ENCODE measurements at regions not wholly inside any gene's neighbourhood (a gene's known extent, or its start where the extent isn't known, plus 50 kb on each side); places are given as distances from the start of the nearest gene placed in this dataset.

DNA sequence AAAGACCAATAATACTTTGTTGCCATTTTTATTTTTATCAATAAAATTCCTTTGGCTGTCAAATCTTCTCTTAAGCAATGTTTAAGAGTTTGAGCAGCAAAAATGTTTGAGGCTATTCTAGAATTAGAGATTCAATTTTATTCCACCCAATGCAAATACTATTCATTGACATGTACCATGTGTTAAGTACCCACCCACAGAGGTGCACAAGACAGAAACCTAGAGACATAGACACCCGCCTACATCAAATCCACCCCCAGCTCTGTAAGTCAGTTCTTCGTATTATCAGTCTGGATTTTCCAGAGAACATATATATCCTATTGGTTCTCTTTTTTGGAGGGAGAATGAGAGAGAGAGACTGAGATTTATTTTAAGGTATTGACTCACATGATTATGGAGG lies 463.7 kb downstream of the EPM2A start:
- DNase-seq (no peak), ATAC-seq (ENCODE audit: low FRiP score in 2 of 2) (no peak)
- Histone ChIP-seq H3K36me3 (no peaks in the 10 kb centered on the region), H3K4me3 (no peak overlapping the region), H3K4me1 (no peaks in the 10 kb centered on the region), H3K27me3 (no peaks in the 10 kb centered on the region), H3K9me3 (no peaks in the 10 kb centered on the region), H3K27ac (no peak overlapping the region)
- WGBS, 2 donors, result 93 to 98% methylated on average over 2 of the region's 2 CpGs
- TF ChIP-seq EP300 (IDR thresholded peaks at IDR 0.05) (no peak), POLR2A (IDR thresholded peaks at IDR 0.05) (no peak), POLR2AphosphoS5 (IDR thresholded peaks at IDR 0.05) (no peak)
- TF ChIP-seq, protein P1, sequence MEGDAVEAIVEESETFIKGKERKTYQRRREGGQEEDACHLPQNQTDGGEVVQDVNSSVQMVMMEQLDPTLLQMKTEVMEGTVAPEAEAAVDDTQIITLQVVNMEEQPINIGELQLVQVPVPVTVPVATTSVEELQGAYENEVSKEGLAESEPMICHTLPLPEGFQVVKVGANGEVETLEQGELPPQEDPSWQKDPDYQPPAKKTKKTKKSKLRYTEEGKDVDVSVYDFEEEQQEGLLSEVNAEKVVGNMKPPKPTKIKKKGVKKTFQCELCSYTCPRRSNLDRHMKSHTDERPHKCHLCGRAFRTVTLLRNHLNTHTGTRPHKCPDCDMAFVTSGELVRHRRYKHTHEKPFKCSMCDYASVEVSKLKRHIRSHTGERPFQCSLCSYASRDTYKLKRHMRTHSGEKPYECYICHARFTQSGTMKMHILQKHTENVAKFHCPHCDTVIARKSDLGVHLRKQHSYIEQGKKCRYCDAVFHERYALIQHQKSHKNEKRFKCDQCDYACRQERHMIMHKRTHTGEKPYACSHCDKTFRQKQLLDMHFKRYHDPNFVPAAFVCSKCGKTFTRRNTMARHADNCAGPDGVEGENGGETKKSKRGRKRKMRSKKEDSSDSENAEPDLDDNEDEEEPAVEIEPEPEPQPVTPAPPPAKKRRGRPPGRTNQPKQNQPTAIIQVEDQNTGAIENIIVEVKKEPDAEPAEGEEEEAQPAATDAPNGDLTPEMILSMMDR (IDR thresholded peaks at IDR 0.05), result no peak

DNA sequence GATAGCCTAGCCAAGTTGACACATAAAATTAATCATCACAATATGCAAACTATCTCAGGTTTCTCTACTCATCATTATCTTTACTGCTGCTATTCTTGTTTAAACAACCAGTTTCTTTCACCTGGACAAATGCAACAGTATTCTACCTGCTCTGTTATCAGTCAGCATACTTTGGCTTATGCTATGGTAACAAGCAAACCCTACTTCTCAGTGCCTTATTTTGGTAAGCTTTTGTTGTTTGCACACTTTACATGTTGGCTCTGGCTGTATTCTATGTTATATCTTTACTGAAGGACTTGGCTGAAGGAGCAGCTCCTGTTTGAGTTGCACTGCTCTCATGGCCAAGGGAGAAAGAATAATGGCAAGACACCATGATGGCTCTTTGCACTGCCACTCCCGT lies 463.1 kb downstream of the EPM2A start:
- WGBS, 2 donors, result 88 to 91% methylated on average over 1 of the region's 1 CpG
- Histone ChIP-seq H3K4me3 (no peak overlapping the region), H3K27ac (no peak overlapping the region), H3K27me3 (no peaks in the 10 kb centered on the region), H3K36me3 (no peaks in the 10 kb centered on the region), H3K9me3 (no peaks in the 10 kb centered on the region), H3K4me1 (no peaks in the 10 kb centered on the region)
- TF ChIP-seq, protein P1 (IDR thresholded peaks at IDR 0.05), result no peak
- TF ChIP-seq POLR2A (IDR thresholded peaks at IDR 0.05), result no peak
- no peak for TF ChIP-seq POLR2AphosphoS5 (IDR thresholded peaks at IDR 0.05)
- TF ChIP-seq EP300 (IDR thresholded peaks at IDR 0.05), result no peak
- no peak for DNase-seq
- ATAC-seq (ENCODE audit: low FRiP score in 2 of 2), result no peak

DNA sequence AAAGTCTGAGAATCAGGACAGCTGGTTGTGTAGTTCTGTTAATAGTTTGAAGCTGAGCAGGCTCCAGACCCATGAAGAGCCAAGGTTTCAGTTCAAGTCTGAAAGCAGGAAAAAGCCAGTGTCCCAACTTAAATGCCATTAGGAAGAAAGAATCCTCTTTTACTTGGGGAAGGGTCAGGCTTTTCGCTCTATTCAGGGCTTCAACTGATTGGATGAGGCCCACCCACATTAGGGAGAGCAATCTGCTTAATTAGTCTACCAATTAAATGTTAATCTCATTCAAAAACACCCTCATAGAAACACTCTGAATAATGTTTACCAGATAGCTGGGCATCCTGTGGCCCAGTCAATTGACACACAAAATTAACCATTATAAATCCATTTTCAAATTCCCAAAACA lies 462.2 kb downstream of the EPM2A start:
- ATAC-seq (ENCODE audit: low FRiP score in 2 of 2) (no peak), DNase-seq (no peak)
- 100% methylated on average over 1 of the region's 1 CpG for WGBS, 2 donors
- Histone ChIP-seq H3K4me1 (no peaks in the 10 kb centered on the region), H3K36me3 (no peaks in the 10 kb centered on the region), H3K27me3 (no peaks in the 10 kb centered on the region), H3K4me3 (no peak overlapping the region), H3K27ac (no peak overlapping the region), H3K9me3 (no peaks in the 10 kb centered on the region)
- TF ChIP-seq, protein P1 (IDR thresholded peaks at IDR 0.05), result no peak
- TF ChIP-seq POLR2A (IDR thresholded peaks at IDR 0.05) (no peak), POLR2AphosphoS5 (IDR thresholded peaks at IDR 0.05) (no peak), EP300 (IDR thresholded peaks at IDR 0.05) (no peak)

DNA sequence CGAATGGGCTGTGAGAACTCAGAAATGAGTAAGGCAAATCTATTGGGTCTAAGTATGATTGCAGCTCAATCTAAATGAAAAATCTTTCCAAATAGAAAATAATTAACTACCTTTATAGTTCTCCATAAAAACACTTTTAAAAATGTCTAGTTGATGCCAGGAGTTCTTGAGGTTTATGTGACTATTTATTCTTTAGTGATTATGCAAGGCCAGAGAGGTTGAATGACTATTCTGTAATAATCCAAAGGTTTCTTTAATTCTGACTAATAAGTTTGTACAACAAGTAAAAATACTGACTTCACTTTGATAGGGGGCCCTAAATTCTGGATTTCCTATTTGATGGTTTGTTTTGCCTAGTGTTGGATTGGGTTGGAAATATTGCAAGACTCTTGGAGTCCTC lies 461.2 kb downstream of the EPM2A start:
- DNase-seq (no peak), ATAC-seq (ENCODE audit: low FRiP score in 2 of 2) (no peak)
- no peak for TF ChIP-seq EP300 (IDR thresholded peaks at IDR 0.05)
- TF ChIP-seq POLR2AphosphoS5 (IDR thresholded peaks at IDR 0.05), result no peak
- TF ChIP-seq POLR2A (IDR thresholded peaks at IDR 0.05), result no peak
- TF ChIP-seq, protein P1 (IDR thresholded peaks at IDR 0.05), result no peak
- WGBS, 2 donors, result 47 to 60% methylated on average over 1 of the region's 1 CpG
- H3K4me3 ChIP-seq, result no peak overlapping the region
- H3K9me3 ChIP-seq, result no peaks in the 10 kb centered on the region
- H3K27ac ChIP-seq, result no peak overlapping the region
- no peaks in the 10 kb centered on the region for H3K36me3 ChIP-seq
- no peaks in the 10 kb centered on the region for H3K27me3 ChIP-seq
- no peaks in the 10 kb centered on the region for H3K4me1 ChIP-seq

DNA sequence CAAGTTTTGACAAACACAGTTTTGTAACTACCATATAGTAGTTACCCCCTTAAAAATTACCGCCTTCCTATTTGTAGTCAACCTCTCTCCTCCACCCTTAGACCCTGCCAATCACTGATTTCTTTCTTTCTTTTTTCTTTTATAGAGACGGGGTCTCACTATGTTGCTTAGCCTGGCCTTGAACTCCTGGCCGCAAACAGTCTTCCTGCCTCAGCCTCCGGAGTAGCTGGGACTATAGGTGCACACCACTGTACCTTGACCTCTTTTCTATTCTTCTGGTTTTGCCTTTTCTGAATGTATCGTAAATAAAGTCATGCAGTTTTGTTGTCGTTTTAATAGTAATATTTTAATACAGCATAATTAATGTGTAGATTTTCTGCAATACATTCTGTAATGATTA lies 460.3 kb downstream of the EPM2A start:
- no peaks in the 10 kb centered on the region for H3K9me3 ChIP-seq
- H3K4me3 ChIP-seq, result no peak overlapping the region
- DNase-seq (no peak), ATAC-seq (ENCODE audit: low FRiP score in 2 of 2) (no peak)
- H3K4me1 ChIP-seq, result no peaks in the 10 kb centered on the region
- no peaks in the 10 kb centered on the region for H3K36me3 ChIP-seq
- 89 to 95% methylated on average over 6 of the region's 6 CpGs for WGBS, 2 donors
- no peak overlapping the region for H3K27ac ChIP-seq
- TF ChIP-seq EP300 (IDR thresholded peaks at IDR 0.05) (no peak), POLR2A (IDR thresholded peaks at IDR 0.05) (no peak), POLR2AphosphoS5 (IDR thresholded peaks at IDR 0.05) (no peak)
- H3K27me3 ChIP-seq, result no peaks in the 10 kb centered on the region

Measured in upper lobe of left lung (tissue), 6 donors.